ENCODE measurements at regions not wholly inside any gene's neighbourhood (a gene's known extent, or its start where the extent isn't known, plus 50 kb on each side); places are given as distances from the start of the nearest gene placed in this dataset.

DNA sequence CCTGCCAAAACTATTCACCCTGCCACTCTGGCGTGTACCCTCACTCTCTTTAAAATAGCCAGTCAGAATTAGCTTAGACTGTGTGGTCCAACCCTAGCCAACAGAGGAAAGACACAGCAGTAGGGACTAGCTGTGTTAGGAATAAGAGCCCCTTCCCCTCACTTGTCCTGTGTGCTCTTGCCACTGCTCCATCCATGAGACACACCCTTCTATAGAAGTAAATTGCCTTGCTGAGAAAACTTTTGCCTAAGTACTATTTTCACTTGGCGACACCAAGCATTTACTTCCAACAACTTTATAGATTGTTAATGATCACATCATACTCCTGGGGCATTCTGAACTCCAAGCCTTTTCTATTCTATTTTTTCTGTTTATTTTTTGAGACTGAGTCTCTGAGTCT lies 170.2 kb upstream of the TRIM24 start:
- TF ChIP-seq, protein P1, sequence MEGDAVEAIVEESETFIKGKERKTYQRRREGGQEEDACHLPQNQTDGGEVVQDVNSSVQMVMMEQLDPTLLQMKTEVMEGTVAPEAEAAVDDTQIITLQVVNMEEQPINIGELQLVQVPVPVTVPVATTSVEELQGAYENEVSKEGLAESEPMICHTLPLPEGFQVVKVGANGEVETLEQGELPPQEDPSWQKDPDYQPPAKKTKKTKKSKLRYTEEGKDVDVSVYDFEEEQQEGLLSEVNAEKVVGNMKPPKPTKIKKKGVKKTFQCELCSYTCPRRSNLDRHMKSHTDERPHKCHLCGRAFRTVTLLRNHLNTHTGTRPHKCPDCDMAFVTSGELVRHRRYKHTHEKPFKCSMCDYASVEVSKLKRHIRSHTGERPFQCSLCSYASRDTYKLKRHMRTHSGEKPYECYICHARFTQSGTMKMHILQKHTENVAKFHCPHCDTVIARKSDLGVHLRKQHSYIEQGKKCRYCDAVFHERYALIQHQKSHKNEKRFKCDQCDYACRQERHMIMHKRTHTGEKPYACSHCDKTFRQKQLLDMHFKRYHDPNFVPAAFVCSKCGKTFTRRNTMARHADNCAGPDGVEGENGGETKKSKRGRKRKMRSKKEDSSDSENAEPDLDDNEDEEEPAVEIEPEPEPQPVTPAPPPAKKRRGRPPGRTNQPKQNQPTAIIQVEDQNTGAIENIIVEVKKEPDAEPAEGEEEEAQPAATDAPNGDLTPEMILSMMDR (IDR thresholded peaks at IDR 0.05) = no peak
- TF ChIP-seq, protein P2, sequence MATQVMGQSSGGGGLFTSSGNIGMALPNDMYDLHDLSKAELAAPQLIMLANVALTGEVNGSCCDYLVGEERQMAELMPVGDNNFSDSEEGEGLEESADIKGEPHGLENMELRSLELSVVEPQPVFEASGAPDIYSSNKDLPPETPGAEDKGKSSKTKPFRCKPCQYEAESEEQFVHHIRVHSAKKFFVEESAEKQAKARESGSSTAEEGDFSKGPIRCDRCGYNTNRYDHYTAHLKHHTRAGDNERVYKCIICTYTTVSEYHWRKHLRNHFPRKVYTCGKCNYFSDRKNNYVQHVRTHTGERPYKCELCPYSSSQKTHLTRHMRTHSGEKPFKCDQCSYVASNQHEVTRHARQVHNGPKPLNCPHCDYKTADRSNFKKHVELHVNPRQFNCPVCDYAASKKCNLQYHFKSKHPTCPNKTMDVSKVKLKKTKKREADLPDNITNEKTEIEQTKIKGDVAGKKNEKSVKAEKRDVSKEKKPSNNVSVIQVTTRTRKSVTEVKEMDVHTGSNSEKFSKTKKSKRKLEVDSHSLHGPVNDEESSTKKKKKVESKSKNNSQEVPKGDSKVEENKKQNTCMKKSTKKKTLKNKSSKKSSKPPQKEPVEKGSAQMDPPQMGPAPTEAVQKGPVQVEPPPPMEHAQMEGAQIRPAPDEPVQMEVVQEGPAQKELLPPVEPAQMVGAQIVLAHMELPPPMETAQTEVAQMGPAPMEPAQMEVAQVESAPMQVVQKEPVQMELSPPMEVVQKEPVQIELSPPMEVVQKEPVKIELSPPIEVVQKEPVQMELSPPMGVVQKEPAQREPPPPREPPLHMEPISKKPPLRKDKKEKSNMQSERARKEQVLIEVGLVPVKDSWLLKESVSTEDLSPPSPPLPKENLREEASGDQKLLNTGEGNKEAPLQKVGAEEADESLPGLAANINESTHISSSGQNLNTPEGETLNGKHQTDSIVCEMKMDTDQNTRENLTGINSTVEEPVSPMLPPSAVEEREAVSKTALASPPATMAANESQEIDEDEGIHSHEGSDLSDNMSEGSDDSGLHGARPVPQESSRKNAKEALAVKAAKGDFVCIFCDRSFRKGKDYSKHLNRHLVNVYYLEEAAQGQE (IDR thresholded peaks at IDR 0.05) = no peak
- TF ChIP-seq EP300 (IDR thresholded peaks at IDR 0.05) = no peak
- TF ChIP-seq CHD4 (IDR thresholded peaks at IDR 0.05; ENCODE audit: borderline replicate concordance) = no peak
- TF ChIP-seq, protein P3, sequence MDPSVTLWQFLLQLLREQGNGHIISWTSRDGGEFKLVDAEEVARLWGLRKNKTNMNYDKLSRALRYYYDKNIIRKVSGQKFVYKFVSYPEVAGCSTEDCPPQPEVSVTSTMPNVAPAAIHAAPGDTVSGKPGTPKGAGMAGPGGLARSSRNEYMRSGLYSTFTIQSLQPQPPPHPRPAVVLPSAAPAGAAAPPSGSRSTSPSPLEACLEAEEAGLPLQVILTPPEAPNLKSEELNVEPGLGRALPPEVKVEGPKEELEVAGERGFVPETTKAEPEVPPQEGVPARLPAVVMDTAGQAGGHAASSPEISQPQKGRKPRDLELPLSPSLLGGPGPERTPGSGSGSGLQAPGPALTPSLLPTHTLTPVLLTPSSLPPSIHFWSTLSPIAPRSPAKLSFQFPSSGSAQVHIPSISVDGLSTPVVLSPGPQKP (IDR thresholded peaks at IDR 0.05; ENCODE audit: low read depth, low read length) = no peak
- no peak for TF ChIP-seq POLR2A (IDR thresholded peaks at IDR 0.05; ENCODE audit: low read length)
- no peak for TF ChIP-seq FOSL2 (IDR thresholded peaks at IDR 0.05)
- TF ChIP-seq FOSL2 (CRISPR knock-in tag; IDR thresholded peaks at IDR 0.05) = no peak
- no peak for TF ChIP-seq RCOR1 (IDR thresholded peaks at IDR 0.05; ENCODE audit: low read depth, low read length)
- TF ChIP-seq RAD21 (conservative IDR thresholded peaks at IDR 0.05 in 1 of 2, IDR thresholded peaks at IDR 0.05 in 1 of 2) = no peak
- no peak for TF ChIP-seq ESRRA (IDR thresholded peaks at IDR 0.05; ENCODE audit: borderline replicate concordance, low read length)
